ENCODE measurements at regions not wholly inside any gene's neighbourhood (a gene's known extent, or its start where the extent isn't known, plus 50 kb on each side); places are given as distances from the start of the nearest gene placed in this dataset.

DNA sequence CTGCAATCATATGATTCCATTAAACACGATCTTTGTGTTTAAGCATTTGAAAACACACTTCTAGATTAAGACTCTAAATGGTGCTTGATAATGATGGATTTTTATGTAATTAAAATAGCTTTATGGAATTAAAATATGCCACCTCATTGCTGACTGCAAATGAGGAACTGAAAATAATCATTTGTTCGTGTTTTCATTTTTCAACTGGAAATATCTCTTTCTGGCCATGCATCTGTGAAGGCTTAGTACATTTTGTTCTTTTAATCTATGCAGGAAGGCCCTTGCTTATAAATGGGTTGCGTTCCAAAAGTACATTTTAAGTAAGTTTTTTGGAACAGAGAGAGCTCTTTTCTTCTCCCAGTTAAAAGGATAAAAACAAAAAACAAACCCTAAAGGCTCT lies 125.5 kb downstream of the MC4R start:
- TF ChIP-seq POLR2AphosphoS5 (IDR thresholded peaks at IDR 0.05; ENCODE audit: control insufficient read depth, insufficient read depth, low read depth, low read length) (no peak), MAFK (IDR thresholded peaks at IDR 0.05; ENCODE audit: low read length) (no peak), CHD1 (IDR thresholded peaks at IDR 0.05; ENCODE audit: low read length) (no peak), EZH2 (IDR thresholded peaks at IDR 0.05; ENCODE audit: borderline replicate concordance, low read depth, low read length) (no peak), HDAC6 (IDR thresholded peaks at IDR 0.05; ENCODE audit: low read depth, low read length) (no peak), ZNF778 (CRISPR knock-in tag; IDR thresholded peaks at IDR 0.05) (no peak), FOXJ3 (CRISPR knock-in tag; IDR thresholded peaks at IDR 0.05) (no peak), SOX6 (IDR thresholded peaks at IDR 0.05) (no peak), ZC3H4 (CRISPR knock-in tag; IDR thresholded peaks at IDR 0.05; ENCODE audit: borderline replicate concordance) (no peak)
- TF ChIP-seq, protein P1, sequence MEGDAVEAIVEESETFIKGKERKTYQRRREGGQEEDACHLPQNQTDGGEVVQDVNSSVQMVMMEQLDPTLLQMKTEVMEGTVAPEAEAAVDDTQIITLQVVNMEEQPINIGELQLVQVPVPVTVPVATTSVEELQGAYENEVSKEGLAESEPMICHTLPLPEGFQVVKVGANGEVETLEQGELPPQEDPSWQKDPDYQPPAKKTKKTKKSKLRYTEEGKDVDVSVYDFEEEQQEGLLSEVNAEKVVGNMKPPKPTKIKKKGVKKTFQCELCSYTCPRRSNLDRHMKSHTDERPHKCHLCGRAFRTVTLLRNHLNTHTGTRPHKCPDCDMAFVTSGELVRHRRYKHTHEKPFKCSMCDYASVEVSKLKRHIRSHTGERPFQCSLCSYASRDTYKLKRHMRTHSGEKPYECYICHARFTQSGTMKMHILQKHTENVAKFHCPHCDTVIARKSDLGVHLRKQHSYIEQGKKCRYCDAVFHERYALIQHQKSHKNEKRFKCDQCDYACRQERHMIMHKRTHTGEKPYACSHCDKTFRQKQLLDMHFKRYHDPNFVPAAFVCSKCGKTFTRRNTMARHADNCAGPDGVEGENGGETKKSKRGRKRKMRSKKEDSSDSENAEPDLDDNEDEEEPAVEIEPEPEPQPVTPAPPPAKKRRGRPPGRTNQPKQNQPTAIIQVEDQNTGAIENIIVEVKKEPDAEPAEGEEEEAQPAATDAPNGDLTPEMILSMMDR (IDR thresholded peaks at IDR 0.05 in 2 of 3, conservative IDR thresholded peaks at IDR 0.05 in 1 of 3; ENCODE audit: insufficient read depth in 2 of 3, low read depth in 1 of 3, low read length in 3 of 3), result no peak
- TF ChIP-seq, protein P2, sequence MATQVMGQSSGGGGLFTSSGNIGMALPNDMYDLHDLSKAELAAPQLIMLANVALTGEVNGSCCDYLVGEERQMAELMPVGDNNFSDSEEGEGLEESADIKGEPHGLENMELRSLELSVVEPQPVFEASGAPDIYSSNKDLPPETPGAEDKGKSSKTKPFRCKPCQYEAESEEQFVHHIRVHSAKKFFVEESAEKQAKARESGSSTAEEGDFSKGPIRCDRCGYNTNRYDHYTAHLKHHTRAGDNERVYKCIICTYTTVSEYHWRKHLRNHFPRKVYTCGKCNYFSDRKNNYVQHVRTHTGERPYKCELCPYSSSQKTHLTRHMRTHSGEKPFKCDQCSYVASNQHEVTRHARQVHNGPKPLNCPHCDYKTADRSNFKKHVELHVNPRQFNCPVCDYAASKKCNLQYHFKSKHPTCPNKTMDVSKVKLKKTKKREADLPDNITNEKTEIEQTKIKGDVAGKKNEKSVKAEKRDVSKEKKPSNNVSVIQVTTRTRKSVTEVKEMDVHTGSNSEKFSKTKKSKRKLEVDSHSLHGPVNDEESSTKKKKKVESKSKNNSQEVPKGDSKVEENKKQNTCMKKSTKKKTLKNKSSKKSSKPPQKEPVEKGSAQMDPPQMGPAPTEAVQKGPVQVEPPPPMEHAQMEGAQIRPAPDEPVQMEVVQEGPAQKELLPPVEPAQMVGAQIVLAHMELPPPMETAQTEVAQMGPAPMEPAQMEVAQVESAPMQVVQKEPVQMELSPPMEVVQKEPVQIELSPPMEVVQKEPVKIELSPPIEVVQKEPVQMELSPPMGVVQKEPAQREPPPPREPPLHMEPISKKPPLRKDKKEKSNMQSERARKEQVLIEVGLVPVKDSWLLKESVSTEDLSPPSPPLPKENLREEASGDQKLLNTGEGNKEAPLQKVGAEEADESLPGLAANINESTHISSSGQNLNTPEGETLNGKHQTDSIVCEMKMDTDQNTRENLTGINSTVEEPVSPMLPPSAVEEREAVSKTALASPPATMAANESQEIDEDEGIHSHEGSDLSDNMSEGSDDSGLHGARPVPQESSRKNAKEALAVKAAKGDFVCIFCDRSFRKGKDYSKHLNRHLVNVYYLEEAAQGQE (IDR thresholded peaks at IDR 0.05; ENCODE audit: borderline replicate concordance), result no peak
- TF ChIP-seq, protein P2 (CRISPR knock-in tag; IDR thresholded peaks at IDR 0.05; ENCODE audit: low read depth), result no peak
- TF ChIP-seq, protein P3, sequence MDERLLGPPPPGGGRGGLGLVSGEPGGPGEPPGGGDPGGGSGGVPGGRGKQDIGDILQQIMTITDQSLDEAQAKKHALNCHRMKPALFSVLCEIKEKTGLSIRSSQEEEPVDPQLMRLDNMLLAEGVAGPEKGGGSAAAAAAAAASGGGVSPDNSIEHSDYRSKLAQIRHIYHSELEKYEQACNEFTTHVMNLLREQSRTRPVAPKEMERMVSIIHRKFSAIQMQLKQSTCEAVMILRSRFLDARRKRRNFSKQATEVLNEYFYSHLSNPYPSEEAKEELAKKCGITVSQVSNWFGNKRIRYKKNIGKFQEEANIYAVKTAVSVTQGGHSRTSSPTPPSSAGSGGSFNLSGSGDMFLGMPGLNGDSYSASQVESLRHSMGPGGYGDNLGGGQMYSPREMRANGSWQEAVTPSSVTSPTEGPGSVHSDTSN (CRISPR knock-in tag; IDR thresholded peaks at IDR 0.05; ENCODE audit: low read depth), result no peak
- TF ChIP-seq, protein P3 (tag; conservative IDR thresholded peaks at IDR 0.05; ENCODE audit: low read depth), result no peak

Data from K562 (cell line).